ENCODE measurements at regions not wholly inside any gene's neighbourhood (a gene's known extent, or its start where the extent isn't known, plus 50 kb on each side); places are given as distances from the start of the nearest gene placed in this dataset.

- no peak overlapping the region for H3K14ac ChIP-seq (ENCODE audit: insufficient read length)
- H2BK12ac ChIP-seq (ENCODE audit: low read depth, low read length): no peak overlapping the region
- no peak overlapping the region for H3K4me3 ChIP-seq (ENCODE audit: extremely low read depth in 1 of 4, insufficient read depth in 2 of 4, low read depth in 3 of 4, low read length in 4 of 4)
- no peak overlapping the region for H3K4me2 ChIP-seq (ENCODE audit: insufficient read depth in 1 of 2, low read depth in 2 of 2, low read length in 2 of 2)
- H2AFZ ChIP-seq (ENCODE audit: low read length): no peak overlapping the region
- no peaks in the 10 kb centered on the region for H3K23me2 ChIP-seq (ENCODE audit: low read depth, low read length)
- CTCF ChIA-PET (ENCODE audit: partially characterized antibody): no interaction called here
- H2BK120ac ChIP-seq (replicated peaks; ENCODE audit: low read depth, low read length): no peak overlapping the region
- H4K91ac ChIP-seq (replicated peaks; ENCODE audit: insufficient read length, low read length): no peak overlapping the region
- H4K5ac ChIP-seq (ENCODE audit: insufficient read length, low read depth, low read length): no peak overlapping the region
- no peaks in the 10 kb centered on the region for H3K79me2 ChIP-seq (ENCODE audit: control insufficient read depth in 1 of 2, insufficient read depth in 2 of 2, low read length in 2 of 2)
- no peak overlapping the region for H3K56ac ChIP-seq (replicated peaks; ENCODE audit: insufficient read length, low read depth, low read length)
- H3K27me3 ChIP-seq (replicated peaks in 1 of 4; ENCODE audit: control insufficient read depth in 3 of 4, extremely low read depth in 1 of 4, insufficient read depth in 3 of 4, low read length in 3 of 4): no peaks in the 10 kb centered on the region
- 90% methylated on average over 4 of the region's 4 CpGs; no CpG with 5 or more reads in 1 of the 2 experiments for WGBS, 2 experiments (ENCODE audit: extremely low coverage in 1 of 2, insufficient coverage in 1 of 2, insufficient read length in 1 of 2, insufficient replicate concordance in 2 of 2, low coverage in 1 of 2, low lambda C conversion rate in 2 of 2, missing lambda C conversion rate in 1 of 2)
- no peaks in the 10 kb centered on the region for H4K20me1 ChIP-seq (replicated peaks in 1 of 2; ENCODE audit: control insufficient read depth in 1 of 2, insufficient read depth in 2 of 2, low read length in 2 of 2)
- TF ChIP-seq POLR2AphosphoS5 (IDR thresholded peaks at IDR 0.05; ENCODE audit: low read depth, low read length): no peak
- no peak for TF ChIP-seq KDM1A (IDR thresholded peaks at IDR 0.05; ENCODE audit: borderline replicate concordance, low read length)
- TF ChIP-seq TAF7 (optimal IDR thresholded peaks at IDR 0.05; ENCODE audit: borderline replicate concordance, low read depth, low read length): no peak
- TF ChIP-seq MAX (IDR thresholded peaks at IDR 0.05): no peak
- no peak for TF ChIP-seq SP4 (IDR thresholded peaks at IDR 0.05; ENCODE audit: low read length)
- no peak for TF ChIP-seq BACH1 (IDR thresholded peaks at IDR 0.05; ENCODE audit: low read length)
- TF ChIP-seq GABPA (IDR thresholded peaks at IDR 0.05; ENCODE audit: borderline replicate concordance, insufficient read depth, low read length): no peak
- no peaks in the 10 kb centered on the region for H3K36me3 ChIP-seq (ENCODE audit: control insufficient read depth in 2 of 4, insufficient read depth in 4 of 4, low read length in 3 of 4)
- no peaks in the 10 kb centered on the region for H3K79me1 ChIP-seq (ENCODE audit: low read depth, low read length)
- no peak overlapping the region for H3K4ac ChIP-seq (replicated peaks; ENCODE audit: insufficient read length, low read depth, low read length)
- H2BK20ac ChIP-seq (ENCODE audit: low read length): no peak overlapping the region
- H2BK5ac ChIP-seq (ENCODE audit: low read depth, low read length): no peak overlapping the region
- H3K9ac ChIP-seq (replicated peaks in 1 of 4; ENCODE audit: extremely low read depth in 1 of 4, low read depth in 3 of 4, low read length in 3 of 4): no peak overlapping the region
- H3K23ac ChIP-seq (ENCODE audit: insufficient read length): no peak overlapping the region
- H2BK15ac ChIP-seq (ENCODE audit: low read length): no peak overlapping the region
- no peaks in the 10 kb centered on the region for H3K4me1 ChIP-seq (replicated peaks in 1 of 4; ENCODE audit: control insufficient read depth in 3 of 4, insufficient read depth in 4 of 4, low read length in 3 of 4)
- H3K18ac ChIP-seq (ENCODE audit: extremely low read depth, low read length): no peak overlapping the region
- H3K27ac ChIP-seq (ENCODE audit: low read depth, low read length): no peak overlapping the region
- DNase-seq (ENCODE audit: low read depth in 1 of 2, low spot score in 2 of 2) (no peak), FAIRE-seq (no peak)
- POLR2A ChIA-PET (ENCODE audit: partially characterized antibody): no interaction called here
- no peaks in the 10 kb centered on the region for H3K9me3 ChIP-seq (ENCODE audit: insufficient read depth in 2 of 2, low read depth in 1 of 2, low read length in 1 of 2)
- no peak overlapping the region for H2AK5ac ChIP-seq (ENCODE audit: low read depth, low read length)
- no peak overlapping the region for H4K8ac ChIP-seq (ENCODE audit: extremely low read depth, insufficient read depth, low read length)
Observed at GRCh38 chr17:71183066-71183660, 937.7 kb upstream of the SOX9 start.
